Erythroblast (primary cell): ENCODE measurements at regions not wholly inside any gene's neighbourhood (a gene's known extent, or its start where the extent isn't known, plus 50 kb on each side); places are given as distances from the start of the nearest gene placed in this dataset.

Experiments used
- GATA1 ChIP-seq: IDR thresholded peaks from 2 replicates; pipeline ENCODE4 v1.6.1; 2011; ENCODE audit warnings: low read depth, mild to moderate bottlenecking, control low read depth, low read length, moderate library complexity
- POLR2A ChIP-seq: IDR thresholded peaks from 2 replicates; pipeline ENCODE4 v1.6.1; 2011; ENCODE audit warnings: mild to moderate bottlenecking, low read length

- TF ChIP-seq POLR2A (no peak), GATA1 (no peak)
These were observed 112.0 kb upstream of the SGK1 start for GRCh38 chr6:134429861-134430380.
